ENCODE measurements at regions not wholly inside any gene's neighbourhood (a gene's known extent, or its start where the extent isn't known, plus 50 kb on each side); places are given as distances from the start of the nearest gene placed in this dataset.
"Not testable (repeated sequence)": the region's sequence is repeated elsewhere in the genome, so short reads cannot be mapped to it uniquely, and the experiment has no call there.

DNA sequence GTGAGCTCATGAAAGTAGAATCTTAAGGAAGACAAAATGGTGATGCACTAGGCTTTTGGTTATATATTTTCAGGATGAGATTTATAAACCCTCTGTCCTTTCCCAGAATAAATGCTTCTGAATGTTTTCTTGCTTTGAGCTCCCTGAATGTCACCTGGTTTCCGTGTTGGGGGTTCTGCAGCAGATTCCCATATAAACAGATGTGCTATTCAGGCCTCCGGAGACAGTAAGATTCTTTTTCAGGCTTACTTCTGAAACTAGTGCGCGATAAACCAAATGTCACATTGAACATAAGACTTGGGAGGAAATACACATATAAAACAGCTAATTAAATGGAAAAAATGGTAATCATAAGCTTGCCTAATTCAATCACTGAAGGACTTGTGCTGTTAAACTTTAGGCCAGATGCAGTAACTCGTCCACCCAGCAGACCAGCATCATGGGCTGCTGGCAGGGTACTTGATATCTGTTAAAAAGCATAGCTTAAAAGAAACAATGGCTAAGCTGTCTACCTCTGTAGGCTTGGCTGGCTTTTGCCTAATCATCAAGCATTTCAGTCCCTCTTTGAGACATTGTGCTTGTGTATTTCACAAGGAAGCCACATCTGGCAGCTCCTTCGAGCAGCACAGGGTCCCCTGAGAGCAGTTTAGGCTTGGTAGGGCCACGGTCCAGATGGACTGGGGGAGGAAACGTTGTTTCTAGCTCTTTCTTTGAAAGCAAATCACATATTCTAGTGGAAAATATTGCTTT, 281.2 kb upstream of the KIAA1217 start:
- WGBS, 2 donors (ENCODE audit: extremely low coverage in 2 of 2, insufficient read length in 2 of 2, insufficient replicate concordance in 1 of 2) = no CpG with 5 or more reads among the region's 8 CpGs
- no peaks in the 10 kb centered on the region for H3K27me3 ChIP-seq (ENCODE audit: control insufficient read depth in 3 of 3, insufficient read depth in 3 of 3, low read depth in 1 of 3, low read length in 3 of 3)
- no peak overlapping the region for H2BK12ac ChIP-seq (ENCODE audit: low read length)
- no peak overlapping the region for H3K9ac ChIP-seq (ENCODE audit: low read depth, low read length, poor library complexity)
- H3K4me1 ChIP-seq (ENCODE audit: control insufficient read depth in 2 of 2, insufficient read depth in 1 of 2, low read depth in 1 of 2, low read length in 2 of 2) = no peaks in the 10 kb centered on the region
- no peak overlapping the region for H3K18ac ChIP-seq (ENCODE audit: low read length)
- no peaks in the 10 kb centered on the region for H3K79me1 ChIP-seq (ENCODE audit: low read depth, low read length)
- DNase-seq (ENCODE audit: low spot score) = no peak
- H4K91ac ChIP-seq (ENCODE audit: low read depth, low read length, poor library complexity) = no peak overlapping the region
- no peaks in the 10 kb centered on the region for H3K9me3 ChIP-seq (replicated peaks in 1 of 2; ENCODE audit: control insufficient read depth in 2 of 2, insufficient read depth in 1 of 2, low read depth in 1 of 2, low read length in 2 of 2)
- H3K4me2 ChIP-seq (ENCODE audit: insufficient read depth, low read length, poor library complexity, severe bottlenecking) = no peak overlapping the region
- H2BK15ac ChIP-seq (ENCODE audit: low read length) = no peak overlapping the region
- H3K4me3 ChIP-seq (ENCODE audit: low read length in 2 of 2) = no peak overlapping the region
- no peak overlapping the region for H3K4ac ChIP-seq (ENCODE audit: low read length)
- H2BK5ac ChIP-seq (ENCODE audit: low read length) = no peak overlapping the region
- H2BK120ac ChIP-seq (ENCODE audit: low read depth, low read length) = no peak overlapping the region
- H3K23ac ChIP-seq (ENCODE audit: low read depth, low read length, poor library complexity) = no peak overlapping the region
- no peaks in the 10 kb centered on the region for H3K36me3 ChIP-seq (replicated peaks in 1 of 2; ENCODE audit: control insufficient read depth in 2 of 2, insufficient read depth in 2 of 2, low read length in 2 of 2)
- no peak overlapping the region for H3K14ac ChIP-seq (ENCODE audit: low read length)
- H4K8ac ChIP-seq (ENCODE audit: low read depth, low read length) = no peak overlapping the region
- no peak overlapping the region for H2AFZ ChIP-seq (ENCODE audit: low read length)
- no peak overlapping the region for H3K27ac ChIP-seq (replicated peaks; ENCODE audit: low read length)
- H2AK5ac ChIP-seq (ENCODE audit: low read depth, low read length) = no peak overlapping the region

GRCh38 chr10:23934023-23934422, 274.9 kb upstream of the KIAA1217 start:
- H3K4me2 ChIP-seq (ENCODE audit: insufficient read depth, low read length, poor library complexity, severe bottlenecking); H3K4me1 ChIP-seq (ENCODE audit: control insufficient read depth in 2 of 2, insufficient read depth in 1 of 2, low read depth in 1 of 2, low read length in 2 of 2); H3K18ac ChIP-seq (ENCODE audit: low read length); H3K23ac ChIP-seq (ENCODE audit: low read depth, low read length, poor library complexity); H2AFZ ChIP-seq (ENCODE audit: low read length); H3K9ac ChIP-seq (ENCODE audit: low read depth, low read length, poor library complexity); H2BK5ac ChIP-seq (ENCODE audit: low read length); H3K9me3 ChIP-seq (replicated peaks in 1 of 2; ENCODE audit: control insufficient read depth in 2 of 2, insufficient read depth in 1 of 2, low read depth in 1 of 2, low read length in 2 of 2); DNase-seq (ENCODE audit: low spot score); H2BK120ac ChIP-seq (ENCODE audit: low read depth, low read length); H4K91ac ChIP-seq (ENCODE audit: low read depth, low read length, poor library complexity); H3K4ac ChIP-seq (ENCODE audit: low read length); H3K14ac ChIP-seq (ENCODE audit: low read length); H2BK15ac ChIP-seq (ENCODE audit: low read length); H3K4me3 ChIP-seq (ENCODE audit: low read length in 2 of 2); H2BK12ac ChIP-seq (ENCODE audit: low read length); H2AK5ac ChIP-seq (ENCODE audit: low read depth, low read length); H3K36me3 ChIP-seq (replicated peaks in 1 of 2; ENCODE audit: control insufficient read depth in 2 of 2, insufficient read depth in 2 of 2, low read length in 2 of 2); H3K79me1 ChIP-seq (ENCODE audit: low read depth, low read length); H4K8ac ChIP-seq (ENCODE audit: low read depth, low read length); H3K27ac ChIP-seq (replicated peaks; ENCODE audit: low read length); H3K27me3 ChIP-seq (ENCODE audit: control insufficient read depth in 3 of 3, insufficient read depth in 3 of 3, low read depth in 1 of 3, low read length in 3 of 3): not testable (repeated sequence)
- WGBS, 2 donors (ENCODE audit: extremely low coverage in 2 of 2, insufficient read length in 2 of 2, insufficient replicate concordance in 1 of 2) = no CpG with 5 or more reads among the region's 3 CpGs

DNA sequence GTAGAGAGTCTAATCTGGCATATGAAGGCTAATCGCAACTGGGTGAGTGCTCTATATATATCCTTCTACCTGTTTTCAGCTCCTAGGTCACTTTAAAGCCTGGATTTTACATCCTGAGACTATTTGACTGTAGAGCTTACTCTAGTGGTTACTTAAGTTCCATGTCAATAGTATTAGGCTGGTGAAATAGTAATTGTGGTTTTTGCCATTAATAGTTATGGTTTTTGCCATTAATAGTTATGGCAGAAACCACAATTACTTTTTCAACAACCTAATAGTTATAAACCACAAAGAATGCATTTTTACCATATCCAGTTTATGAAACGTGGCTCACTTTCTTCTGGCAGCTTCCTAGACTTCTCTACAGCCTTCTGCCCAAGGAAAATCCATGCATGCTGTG, 263.1 kb upstream of the KIAA1217 start:
- H2BK120ac ChIP-seq (ENCODE audit: low read depth, low read length) = no peak overlapping the region
- no peak for DNase-seq (ENCODE audit: low spot score)
- H2AFZ ChIP-seq (ENCODE audit: low read length) = no peak overlapping the region
- H3K4me2 ChIP-seq (ENCODE audit: insufficient read depth, low read length, poor library complexity, severe bottlenecking) = no peak overlapping the region
- no peaks in the 10 kb centered on the region for H3K27me3 ChIP-seq (ENCODE audit: control insufficient read depth in 3 of 3, insufficient read depth in 3 of 3, low read depth in 1 of 3, low read length in 3 of 3)
- H3K79me1 ChIP-seq (ENCODE audit: low read depth, low read length) = no peaks in the 10 kb centered on the region
- no peaks in the 10 kb centered on the region for H3K4me1 ChIP-seq (ENCODE audit: control insufficient read depth in 2 of 2, insufficient read depth in 1 of 2, low read depth in 1 of 2, low read length in 2 of 2)
- no peak overlapping the region for H2BK12ac ChIP-seq (ENCODE audit: low read length)
- no peak overlapping the region for H3K4ac ChIP-seq (ENCODE audit: low read length)
- H3K9me3 ChIP-seq (replicated peaks in 1 of 2; ENCODE audit: control insufficient read depth in 2 of 2, insufficient read depth in 1 of 2, low read depth in 1 of 2, low read length in 2 of 2) = no peaks in the 10 kb centered on the region
- no peak overlapping the region for H3K27ac ChIP-seq (replicated peaks; ENCODE audit: low read length)
- H3K14ac ChIP-seq (ENCODE audit: low read length) = no peak overlapping the region
- no peak overlapping the region for H4K91ac ChIP-seq (ENCODE audit: low read depth, low read length, poor library complexity)
- no peak overlapping the region for H3K9ac ChIP-seq (ENCODE audit: low read depth, low read length, poor library complexity)
- H2AK5ac ChIP-seq (ENCODE audit: low read depth, low read length) = no peak overlapping the region
- H3K18ac ChIP-seq (ENCODE audit: low read length) = no peak overlapping the region
- H3K23ac ChIP-seq (ENCODE audit: low read depth, low read length, poor library complexity) = no peak overlapping the region
- no peak overlapping the region for H2BK5ac ChIP-seq (ENCODE audit: low read length)
- no peaks in the 10 kb centered on the region for H3K36me3 ChIP-seq (replicated peaks in 1 of 2; ENCODE audit: control insufficient read depth in 2 of 2, insufficient read depth in 2 of 2, low read length in 2 of 2)
- H2BK15ac ChIP-seq (ENCODE audit: low read length) = no peak overlapping the region
- no peak overlapping the region for H4K8ac ChIP-seq (ENCODE audit: low read depth, low read length)
- no peak overlapping the region for H3K4me3 ChIP-seq (ENCODE audit: low read length in 2 of 2)
- no CpG with 5 or more reads among the region's 2 CpGs for WGBS, 2 donors (ENCODE audit: extremely low coverage in 2 of 2, insufficient read length in 2 of 2, insufficient replicate concordance in 1 of 2)

- Histone ChIP-seq H3K4ac (ENCODE audit: low read length) (no peak overlapping the region), H3K27ac (replicated peaks; ENCODE audit: low read length) (no peak overlapping the region), H3K79me1 (ENCODE audit: low read depth, low read length) (no peaks in the 10 kb centered on the region), H3K9me3 (replicated peaks in 1 of 2; ENCODE audit: control insufficient read depth in 2 of 2, insufficient read depth in 1 of 2, low read depth in 1 of 2, low read length in 2 of 2) (no peaks in the 10 kb centered on the region), H2BK15ac (ENCODE audit: low read length) (no peak overlapping the region), H2AFZ (ENCODE audit: low read length) (no peak overlapping the region), H3K4me2 (ENCODE audit: insufficient read depth, low read length, poor library complexity, severe bottlenecking) (no peak overlapping the region), H2BK12ac (ENCODE audit: low read length) (no peak overlapping the region), H3K36me3 (replicated peaks in 1 of 2; ENCODE audit: control insufficient read depth in 2 of 2, insufficient read depth in 2 of 2, low read length in 2 of 2) (no peaks in the 10 kb centered on the region), H4K8ac (ENCODE audit: low read depth, low read length) (no peak overlapping the region), H3K23ac (ENCODE audit: low read depth, low read length, poor library complexity) (no peak overlapping the region), H3K9ac (ENCODE audit: low read depth, low read length, poor library complexity) (no peak overlapping the region), H4K91ac (ENCODE audit: low read depth, low read length, poor library complexity) (no peak overlapping the region), H2BK120ac (ENCODE audit: low read depth, low read length) (no peak overlapping the region), H2BK5ac (ENCODE audit: low read length) (no peak overlapping the region), H2AK5ac (ENCODE audit: low read depth, low read length) (no peak overlapping the region), H3K27me3 (ENCODE audit: control insufficient read depth in 3 of 3, insufficient read depth in 3 of 3, low read depth in 1 of 3, low read length in 3 of 3) (no peaks in the 10 kb centered on the region), H3K4me3 (ENCODE audit: low read length in 2 of 2) (no peak overlapping the region), H3K18ac (ENCODE audit: low read length) (no peak overlapping the region), H3K4me1 (ENCODE audit: control insufficient read depth in 2 of 2, insufficient read depth in 1 of 2, low read depth in 1 of 2, low read length in 2 of 2) (no peaks in the 10 kb centered on the region), H3K14ac (ENCODE audit: low read length) (no peak overlapping the region)
- WGBS, 2 donors (ENCODE audit: extremely low coverage in 2 of 2, insufficient read length in 2 of 2, insufficient replicate concordance in 1 of 2) = no CpG with 5 or more reads among the region's 6 CpGs
- no peak for DNase-seq (ENCODE audit: low spot score)
Measured at GRCh38 chr10:23951841-23952240, 257.1 kb upstream of the KIAA1217 start.
